GM12878 (cell line): ENCODE measurements at regions not wholly inside any gene's neighbourhood (a gene's known extent, or its start where the extent isn't known, plus 50 kb on each side); places are given as distances from the start of the nearest gene placed in this dataset.

Experiments used
- SMC3 ChIP-seq: IDR thresholded peaks from 2 replicates; pipeline ENCODE4 v1.6.1; 2011; ENCODE audit warnings: low read length, improper control_type of control experiment, borderline replicate concordance
- TF ChIP-seq, protein P1 (sequence below), 3 experiments: IDR thresholded peaks in 2 of 3; conservative IDR thresholded peaks in 1 of 3; 2 replicates each; pipeline ENCODE4 v1.5.1; 2011; ENCODE audit warnings: low read depth in 3 of 3, low read length in 3 of 3, mild to moderate bottlenecking in 3 of 3, control low read depth in 2 of 3, moderate library complexity in 2 of 3, inconsistent platforms in 1 of 3, mixed read lengths in 1 of 3; ENCODE audit not compliant: control insufficient read depth in 2 of 3, insufficient read depth in 1 of 3; ENCODE audit errors: extremely low read depth in 1 of 3

DNA sequence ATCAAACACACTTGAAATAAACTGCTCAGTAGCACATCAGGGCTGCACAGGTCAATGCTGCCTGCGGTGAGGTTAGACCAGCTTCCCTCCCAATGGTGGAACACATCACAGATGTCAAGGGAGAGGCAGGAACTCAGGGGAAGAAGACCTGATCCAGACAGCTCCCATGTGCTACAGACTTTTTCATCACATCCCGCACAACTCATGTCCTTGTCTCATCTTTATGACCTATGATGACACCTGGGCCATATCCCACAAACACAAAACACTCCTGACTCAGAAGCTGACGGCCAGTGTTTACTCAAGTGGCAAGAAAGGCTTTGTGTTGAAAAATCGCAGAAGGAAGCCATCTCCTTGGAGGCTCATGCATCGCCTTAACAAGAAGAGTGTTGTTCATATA is 91.6 kb downstream of the HTR5A start:
- TF ChIP-seq SMC3: no peak
- TF ChIP-seq, protein P1, sequence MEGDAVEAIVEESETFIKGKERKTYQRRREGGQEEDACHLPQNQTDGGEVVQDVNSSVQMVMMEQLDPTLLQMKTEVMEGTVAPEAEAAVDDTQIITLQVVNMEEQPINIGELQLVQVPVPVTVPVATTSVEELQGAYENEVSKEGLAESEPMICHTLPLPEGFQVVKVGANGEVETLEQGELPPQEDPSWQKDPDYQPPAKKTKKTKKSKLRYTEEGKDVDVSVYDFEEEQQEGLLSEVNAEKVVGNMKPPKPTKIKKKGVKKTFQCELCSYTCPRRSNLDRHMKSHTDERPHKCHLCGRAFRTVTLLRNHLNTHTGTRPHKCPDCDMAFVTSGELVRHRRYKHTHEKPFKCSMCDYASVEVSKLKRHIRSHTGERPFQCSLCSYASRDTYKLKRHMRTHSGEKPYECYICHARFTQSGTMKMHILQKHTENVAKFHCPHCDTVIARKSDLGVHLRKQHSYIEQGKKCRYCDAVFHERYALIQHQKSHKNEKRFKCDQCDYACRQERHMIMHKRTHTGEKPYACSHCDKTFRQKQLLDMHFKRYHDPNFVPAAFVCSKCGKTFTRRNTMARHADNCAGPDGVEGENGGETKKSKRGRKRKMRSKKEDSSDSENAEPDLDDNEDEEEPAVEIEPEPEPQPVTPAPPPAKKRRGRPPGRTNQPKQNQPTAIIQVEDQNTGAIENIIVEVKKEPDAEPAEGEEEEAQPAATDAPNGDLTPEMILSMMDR (IDR thresholded peaks at IDR 0.05 in 2 of 3, conservative IDR thresholded peaks at IDR 0.05 in 1 of 3; ENCODE audit: control insufficient read depth in 2 of 3, extremely low read depth in 1 of 3, insufficient read depth in 1 of 3, low read depth in 3 of 3, low read length in 3 of 3): no peak
